ENCODE measurements at regions not wholly inside any gene's neighbourhood (a gene's known extent, or its start where the extent isn't known, plus 50 kb on each side); places are given as distances from the start of the nearest gene placed in this dataset.

DNA sequence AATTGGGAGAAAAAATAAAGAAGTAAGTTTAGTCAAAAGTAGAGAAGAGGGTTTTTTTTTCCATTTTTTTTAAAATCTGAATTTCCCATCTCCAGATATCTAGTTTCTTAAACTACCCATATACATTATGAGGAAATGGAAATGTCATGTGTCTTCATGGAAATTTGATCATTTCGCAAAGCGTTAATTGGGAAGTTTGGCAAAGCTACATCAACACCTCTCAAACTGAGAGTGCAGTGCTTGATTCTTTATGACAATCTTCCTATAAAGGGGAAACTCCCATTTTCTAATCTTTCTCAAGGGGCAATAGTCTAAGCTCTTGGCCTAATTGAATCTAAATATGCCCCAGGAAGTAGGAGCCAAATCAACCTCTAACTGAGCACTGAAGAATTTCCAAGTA is 110.4 kb upstream of the INHBA start:
- DNase-seq (ENCODE audit: extremely low read depth, low read depth): no peak

GRCh38 chr7:41811941-41812340 is 109.1 kb upstream of the INHBA start:
- TF ChIP-seq CTCF (IDR thresholded peaks at IDR 0.05; ENCODE audit: low read depth, low read length): no peak
- DNase-seq (ENCODE audit: extremely low read depth, low read depth): no peak

More for the DNA sequence above, 110.4 kb upstream of the INHBA start:
- TF ChIP-seq CTCF (IDR thresholded peaks at IDR 0.05; ENCODE audit: low read depth, low read length): no peak

DNA sequence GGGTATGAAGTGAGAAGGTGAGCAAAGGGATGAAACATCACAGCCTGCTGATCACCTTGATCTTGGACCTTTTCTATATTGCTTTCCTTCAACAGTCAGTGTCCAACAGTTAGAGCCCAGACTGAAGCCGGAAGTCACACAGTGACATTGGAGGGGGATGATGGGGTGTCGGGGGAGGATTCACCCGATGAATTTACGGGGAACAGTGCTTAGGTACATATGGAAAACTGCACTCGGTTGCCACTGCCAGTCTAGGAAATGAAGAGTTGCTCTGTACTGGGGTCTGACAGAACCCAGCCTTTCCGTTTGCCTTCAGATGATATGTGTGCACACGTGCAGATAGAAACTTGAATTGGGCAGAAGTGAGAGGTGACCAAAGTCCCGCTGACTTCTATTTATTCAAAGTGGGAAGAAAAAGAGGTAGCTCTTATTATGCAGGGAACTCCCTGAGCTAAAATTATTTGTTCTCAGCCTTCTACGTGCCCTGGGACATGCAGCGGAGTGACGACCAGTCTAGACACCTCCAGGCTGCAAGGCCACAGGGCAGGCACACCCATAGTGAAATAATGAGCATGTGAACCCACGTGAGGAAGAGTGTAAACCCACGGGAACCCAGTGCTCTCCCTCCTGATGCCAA is 107.2 kb upstream of the INHBA start:
- DNase-seq (ENCODE audit: extremely low read depth, low read depth): no peak
- TF ChIP-seq CTCF (IDR thresholded peaks at IDR 0.05; ENCODE audit: low read depth, low read length): no peak

DNA sequence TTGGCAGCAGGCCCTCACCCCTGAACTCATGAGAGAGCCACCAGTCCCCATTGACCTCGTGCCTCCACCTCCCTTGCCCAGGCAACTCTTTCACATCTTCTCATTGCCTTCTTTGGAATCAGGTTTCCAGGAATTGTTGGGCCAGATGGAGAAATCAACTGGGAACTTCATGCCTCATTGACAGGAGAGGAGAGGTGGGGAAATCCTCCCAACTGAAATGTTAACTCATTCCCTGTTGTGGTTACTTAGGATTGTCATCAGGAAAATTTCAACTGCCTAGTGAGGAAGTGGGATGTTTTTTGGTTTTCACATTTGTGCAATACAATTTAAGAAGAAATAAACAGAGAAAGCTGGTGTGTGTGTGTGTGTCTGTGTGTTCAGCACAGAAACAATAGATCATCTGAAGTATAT is 106.6 kb upstream of the INHBA start:
- DNase-seq (ENCODE audit: extremely low read depth, low read depth): peak; percentile 79
- TF ChIP-seq CTCF (IDR thresholded peaks at IDR 0.05; ENCODE audit: low read depth, low read length): no peak

GRCh38 chr7:41809116-41809515 is 106.2 kb upstream of the INHBA start:
- no peak for TF ChIP-seq CTCF (IDR thresholded peaks at IDR 0.05; ENCODE audit: low read depth, low read length)
- DNase-seq (ENCODE audit: extremely low read depth, low read depth): no peak

GRCh38 chr7:41808541-41808940 is 105.7 kb upstream of the INHBA start:
- DNase-seq (ENCODE audit: extremely low read depth, low read depth): no peak
- TF ChIP-seq CTCF (IDR thresholded peaks at IDR 0.05; ENCODE audit: low read depth, low read length): no peak

GRCh38 chr7:41803569-41803968 is 100.7 kb upstream of the INHBA start:
- TF ChIP-seq CTCF (IDR thresholded peaks at IDR 0.05; ENCODE audit: low read depth, low read length): no peak
- no peak for DNase-seq (ENCODE audit: extremely low read depth, low read depth)
